ENCODE measurements at regions not wholly inside any gene's neighbourhood (a gene's known extent, or its start where the extent isn't known, plus 50 kb on each side); places are given as distances from the start of the nearest gene placed in this dataset.
"Not testable (repeated sequence)": the region's sequence is repeated elsewhere in the genome, so short reads cannot be mapped to it uniquely, and the experiment has no call there.

DNA sequence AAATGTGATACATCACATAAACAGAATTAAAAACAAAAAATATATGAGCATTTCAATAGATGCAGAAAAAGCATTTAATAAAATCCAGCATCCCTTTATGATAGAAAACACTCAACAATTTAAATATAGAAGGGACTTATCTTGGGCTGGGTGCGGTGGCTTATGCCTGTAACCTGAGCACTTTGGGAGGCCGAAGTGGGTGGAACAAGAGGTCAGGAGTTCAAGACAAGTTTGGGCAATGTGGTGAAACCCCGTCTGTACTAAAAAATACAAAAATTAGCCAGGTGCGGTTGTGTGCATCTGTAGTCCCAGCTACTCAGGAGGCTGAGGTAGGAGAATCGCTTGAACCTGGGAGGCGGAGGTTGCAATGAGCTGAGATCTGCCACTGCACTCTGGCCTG is 409.1 kb downstream of the ICE1 start:
- TF ChIP-seq, protein P1, sequence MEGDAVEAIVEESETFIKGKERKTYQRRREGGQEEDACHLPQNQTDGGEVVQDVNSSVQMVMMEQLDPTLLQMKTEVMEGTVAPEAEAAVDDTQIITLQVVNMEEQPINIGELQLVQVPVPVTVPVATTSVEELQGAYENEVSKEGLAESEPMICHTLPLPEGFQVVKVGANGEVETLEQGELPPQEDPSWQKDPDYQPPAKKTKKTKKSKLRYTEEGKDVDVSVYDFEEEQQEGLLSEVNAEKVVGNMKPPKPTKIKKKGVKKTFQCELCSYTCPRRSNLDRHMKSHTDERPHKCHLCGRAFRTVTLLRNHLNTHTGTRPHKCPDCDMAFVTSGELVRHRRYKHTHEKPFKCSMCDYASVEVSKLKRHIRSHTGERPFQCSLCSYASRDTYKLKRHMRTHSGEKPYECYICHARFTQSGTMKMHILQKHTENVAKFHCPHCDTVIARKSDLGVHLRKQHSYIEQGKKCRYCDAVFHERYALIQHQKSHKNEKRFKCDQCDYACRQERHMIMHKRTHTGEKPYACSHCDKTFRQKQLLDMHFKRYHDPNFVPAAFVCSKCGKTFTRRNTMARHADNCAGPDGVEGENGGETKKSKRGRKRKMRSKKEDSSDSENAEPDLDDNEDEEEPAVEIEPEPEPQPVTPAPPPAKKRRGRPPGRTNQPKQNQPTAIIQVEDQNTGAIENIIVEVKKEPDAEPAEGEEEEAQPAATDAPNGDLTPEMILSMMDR (IDR thresholded peaks at IDR 0.05; ENCODE audit: borderline replicate concordance, extremely low read depth, low read length, poor library complexity, severe bottlenecking) = not testable (repeated sequence)
- TF ChIP-seq EZH2 (IDR thresholded peaks at IDR 0.05; ENCODE audit: borderline replicate concordance, low read depth, low read length, severe bottlenecking) = not testable (repeated sequence)
